ENCODE measurements at regions not wholly inside any gene's neighbourhood (a gene's known extent, or its start where the extent isn't known, plus 50 kb on each side); places are given as distances from the start of the nearest gene placed in this dataset.
A peak's percentile ranks its signal among the peaks of the same experiment; 100 is the strongest.

GRCh38 chr1:13965770-13966398, 265.9 kb downstream of the PRDM2 start:
- DNase-seq (peak in 4 of 5 donors; percentile 85 to 94 (median 87)), FAIRE-seq (no peak)
- H3K4me1 ChIP-seq (ENCODE audit: control insufficient read depth in 2 of 3, insufficient read depth in 2 of 3, low read depth in 1 of 3, low read length in 3 of 3) = no peaks in the 10 kb centered on the region
- H3K27me3 ChIP-seq (ENCODE audit: control insufficient read depth, insufficient read depth, low read length) = no peaks in the 10 kb centered on the region
- H3K9ac ChIP-seq (ENCODE audit: low read length in 3 of 3) = no peak overlapping the region
- peak; percentile 48 for TF ChIP-seq CTCF (IDR thresholded peaks at IDR 0.05; ENCODE audit: borderline replicate concordance, extremely low read depth, insufficient read depth)
- intact Hi-C loops (cut with DNase I) = no loop called here
- no peak overlapping the region for H3K4me3 ChIP-seq (ENCODE audit: low read length in 3 of 3)
- no peaks in the 10 kb centered on the region for H3K36me3 ChIP-seq (ENCODE audit: control insufficient read depth in 2 of 3, insufficient read depth in 3 of 3, low read length in 3 of 3)
- H3K9me3 ChIP-seq (ENCODE audit: control insufficient read depth in 2 of 3, insufficient read depth in 1 of 3, low read length in 3 of 3) = peaks cover 0 to 5% (median 1%) of the 10 kb centered on the region in 3 donors
- no peak overlapping the region for H3K27ac ChIP-seq (ENCODE audit: low read depth in 2 of 2, low read length in 2 of 2)

- Histone ChIP-seq H3K9me3 (ENCODE audit: control insufficient read depth in 2 of 3, insufficient read depth in 1 of 3, low read length in 3 of 3) (peaks cover 0 to 10% (median 5%) of the 10 kb centered on the region in 3 donors), H3K36me3 (ENCODE audit: control insufficient read depth in 2 of 3, insufficient read depth in 3 of 3, low read length in 3 of 3) (no peaks in the 10 kb centered on the region), H3K27me3 (ENCODE audit: control insufficient read depth, insufficient read depth, low read length) (no peaks in the 10 kb centered on the region), H3K4me1 (ENCODE audit: control insufficient read depth in 2 of 3, insufficient read depth in 2 of 3, low read depth in 1 of 3, low read length in 3 of 3) (no peaks in the 10 kb centered on the region), H3K9ac (ENCODE audit: low read length in 3 of 3) (no peak overlapping the region), H3K4me3 (ENCODE audit: low read length in 3 of 3) (no peak overlapping the region), H3K27ac (ENCODE audit: low read depth in 2 of 2, low read length in 2 of 2) (no peak overlapping the region)
- intact Hi-C loops (cut with DNase I) = no loop called here
- no peak for FAIRE-seq
- DNase-seq = no peak
- no peak for TF ChIP-seq CTCF (IDR thresholded peaks at IDR 0.05; ENCODE audit: borderline replicate concordance, extremely low read depth, insufficient read depth)
These were observed 267.7 kb downstream of the PRDM2 start for GRCh38 chr1:13967707-13968106.

GRCh38 chr1:13968361-13968760, 268.4 kb downstream of the PRDM2 start:
- no peak for TF ChIP-seq CTCF (IDR thresholded peaks at IDR 0.05; ENCODE audit: borderline replicate concordance, extremely low read depth, insufficient read depth)
- FAIRE-seq (no peak), DNase-seq (no peak)
- no peaks in the 10 kb centered on the region for H3K36me3 ChIP-seq (ENCODE audit: control insufficient read depth in 2 of 3, insufficient read depth in 3 of 3, low read length in 3 of 3)
- intact Hi-C loops (cut with DNase I) = no loop called here
- no peak overlapping the region for H3K27ac ChIP-seq (ENCODE audit: low read depth in 2 of 2, low read length in 2 of 2)
- H3K27me3 ChIP-seq (ENCODE audit: control insufficient read depth, insufficient read depth, low read length) = no peaks in the 10 kb centered on the region
- peaks cover 0 to 10% (median 5%) of the 10 kb centered on the region in 3 donors for H3K9me3 ChIP-seq (ENCODE audit: control insufficient read depth in 2 of 3, insufficient read depth in 1 of 3, low read length in 3 of 3)
- no peak overlapping the region for H3K4me3 ChIP-seq (ENCODE audit: low read length in 3 of 3)
- H3K4me1 ChIP-seq (ENCODE audit: control insufficient read depth in 2 of 3, insufficient read depth in 2 of 3, low read depth in 1 of 3, low read length in 3 of 3) = no peaks in the 10 kb centered on the region
- H3K9ac ChIP-seq (ENCODE audit: low read length in 3 of 3) = no peak overlapping the region
